Esophagus muscularis mucosa (tissue), 4 donors: ENCODE measurements at regions not wholly inside any gene's neighbourhood (a gene's known extent, or its start where the extent isn't known, plus 50 kb on each side); places are given as distances from the start of the nearest gene placed in this dataset.

Experiments
- DNase-seq: peaks from one replicate; pipeline ENCODE4 v3.0.0-alpha.2; 2017; ENCODE audit errors: extremely low spot score
- H3K27ac ChIP-seq, 4 donors: fragments of 200-600 bp; sonication (generic); replicated peaks in 1 of 4; 1 replicate in 3 of 4; 2 replicates in 1 of 4; pipeline ENCODE4 v1.5.1; 2016 to 2019; ENCODE audit warnings: mild to moderate bottlenecking in 1 of 4
- H3K27me3 ChIP-seq, 4 donors: fragments of 200-600 bp; sonication (generic); one replicate each; pipeline versions ENCODE4 v1.5.1 to v1.6.0; 2016 to 2019
- H3K36me3 ChIP-seq, 4 donors: fragments of 200-600 bp; sonication (generic); one replicate each; pipeline ENCODE4 v1.5.1; 2016 to 2019
- H3K4me1 ChIP-seq, 4 donors: fragments of 200-600 bp; sonication (generic); one replicate each; pipeline ENCODE4 v1.5.1; 2016 to 2019
- H3K4me3 ChIP-seq, 4 donors: fragments of 200-600 bp; sonication (generic); 1 replicate in 2 of 4; 2 replicates in 2 of 4; pipeline ENCODE4 v1.5.1; 2016 to 2019; ENCODE audit warnings: mild to moderate bottlenecking in 4 of 4, moderate library complexity in 1 of 4
- H3K9me3 ChIP-seq, 4 donors: fragments of 200-600 bp; sonication (generic); 1 replicate in 3 of 4; 2 replicates in 1 of 4; pipeline ENCODE4 v1.5.1; 2016 to 2019
- EP300 ChIP-seq: sonication (generic); formaldehyde crosslinking; IDR thresholded peaks from one replicate; pipeline ENCODE4 v1.6.1; 2017; ENCODE audit warnings: antibody characterized with exemption
- POLR2A ChIP-seq: fragments of 450-650 bp; IDR thresholded peaks from one replicate; pipeline ENCODE4 v1.6.1; 2017; ENCODE audit warnings: antibody characterized with exemption, moderate library complexity, mild to moderate bottlenecking, low read depth
- POLR2AphosphoS5 ChIP-seq, 2 donors: sonication (generic); formaldehyde crosslinking; IDR thresholded peaks; one replicate each; pipeline ENCODE4 v1.6.1; 2017; ENCODE audit warnings: antibody characterized with exemption in 2 of 2
- WGBS: methylation state at CpG from one replicate; pipeline ENCODE4 v1.1.5; 2018; 5-methylcytosine and 5-hydroxymethylcytosine counted together
- intact Hi-C: fragments of 100-400 bp; cut with DNase I; formaldehyde crosslinking; loops from one replicate; pipeline ENCODE4 v1.15.1; 2023
- TF ChIP-seq, protein P1 (sequence below), 3 experiments: fragments of 200-600 bp in 2 of 3; fragments of 450-650 bp in 1 of 3; sonication (generic) in 2 of 3; IDR thresholded peaks; one replicate each; pipeline ENCODE4 v1.5.1; 2017 to 2019; ENCODE audit warnings: antibody characterized with exemption in 3 of 3, mild to moderate bottlenecking in 2 of 3, moderate library complexity in 1 of 3

DNA sequence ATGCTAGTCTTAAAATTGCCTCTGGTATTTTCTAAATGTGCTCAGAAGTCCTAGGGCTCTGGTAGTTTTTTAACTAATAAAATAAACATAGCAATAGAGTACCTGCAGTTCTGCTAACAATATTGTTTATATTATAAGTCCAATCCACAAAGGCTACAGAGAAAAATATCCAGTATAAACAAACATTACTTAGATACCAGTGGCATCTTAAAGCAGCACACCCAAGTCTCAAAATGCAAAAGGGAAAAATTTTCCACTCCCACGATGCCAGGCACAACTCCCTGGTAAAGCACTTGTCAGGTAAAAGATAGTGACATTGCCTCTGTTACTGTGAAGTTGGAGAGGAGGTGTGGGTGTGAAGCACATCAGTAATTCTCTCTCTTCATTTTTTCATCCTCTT lies 123.3 kb downstream of the OGFRL1 start:
- intact Hi-C loops: no loop called here

GRCh38 chr6:71412559-71413140 lies 124.0 kb downstream of the OGFRL1 start:
- peaks cover 7 to 46% (median 28%) of the 10 kb centered on the region in 4 donors for H3K36me3 ChIP-seq
- intact Hi-C loops: no loop called here
- H3K4me3 ChIP-seq: peak overlapping the region; percentile 8 to 27 (median 18)
- H3K4me1 ChIP-seq: peaks cover 53 to 96% (median 92%) of the 10 kb centered on the region in 4 donors
- H3K9me3 ChIP-seq: no peaks in the 10 kb centered on the region
- peak overlapping the region; percentile 64 to 71 (median 66) for H3K27ac ChIP-seq
- 50% methylated on average over 4 of the region's 4 CpGs for WGBS
- TF ChIP-seq POLR2AphosphoS5 (IDR thresholded peaks at IDR 0.05) (no peak), EP300 (no peak), POLR2A (no peak)
- TF ChIP-seq, protein P1, sequence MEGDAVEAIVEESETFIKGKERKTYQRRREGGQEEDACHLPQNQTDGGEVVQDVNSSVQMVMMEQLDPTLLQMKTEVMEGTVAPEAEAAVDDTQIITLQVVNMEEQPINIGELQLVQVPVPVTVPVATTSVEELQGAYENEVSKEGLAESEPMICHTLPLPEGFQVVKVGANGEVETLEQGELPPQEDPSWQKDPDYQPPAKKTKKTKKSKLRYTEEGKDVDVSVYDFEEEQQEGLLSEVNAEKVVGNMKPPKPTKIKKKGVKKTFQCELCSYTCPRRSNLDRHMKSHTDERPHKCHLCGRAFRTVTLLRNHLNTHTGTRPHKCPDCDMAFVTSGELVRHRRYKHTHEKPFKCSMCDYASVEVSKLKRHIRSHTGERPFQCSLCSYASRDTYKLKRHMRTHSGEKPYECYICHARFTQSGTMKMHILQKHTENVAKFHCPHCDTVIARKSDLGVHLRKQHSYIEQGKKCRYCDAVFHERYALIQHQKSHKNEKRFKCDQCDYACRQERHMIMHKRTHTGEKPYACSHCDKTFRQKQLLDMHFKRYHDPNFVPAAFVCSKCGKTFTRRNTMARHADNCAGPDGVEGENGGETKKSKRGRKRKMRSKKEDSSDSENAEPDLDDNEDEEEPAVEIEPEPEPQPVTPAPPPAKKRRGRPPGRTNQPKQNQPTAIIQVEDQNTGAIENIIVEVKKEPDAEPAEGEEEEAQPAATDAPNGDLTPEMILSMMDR (IDR thresholded peaks at IDR 0.05): no peak
- no peaks in the 10 kb centered on the region for H3K27me3 ChIP-seq
- DNase-seq: no peak

More for the DNA sequence above, 123.3 kb downstream of the OGFRL1 start:
- Histone ChIP-seq H3K9me3 (no peaks in the 10 kb centered on the region), H3K27me3 (no peaks in the 10 kb centered on the region), H3K4me1 (peaks cover 52 to 95% (median 91%) of the 10 kb centered on the region in 4 donors), H3K4me3 (peak overlapping the region in 3 of 4 donors; percentile 8 to 27 (median 13)), H3K36me3 (peaks cover 7 to 41% (median 24%) of the 10 kb centered on the region in 4 donors), H3K27ac (peak overlapping the region; percentile 64 to 71 (median 66))
- TF ChIP-seq EP300 (no peak), POLR2AphosphoS5 (IDR thresholded peaks at IDR 0.05) (no peak), POLR2A (no peak)
- TF ChIP-seq, protein P1 (IDR thresholded peaks at IDR 0.05): no peak
- DNase-seq: no peak
- WGBS: 29% methylated on average over 1 of the region's 1 CpG

DNA sequence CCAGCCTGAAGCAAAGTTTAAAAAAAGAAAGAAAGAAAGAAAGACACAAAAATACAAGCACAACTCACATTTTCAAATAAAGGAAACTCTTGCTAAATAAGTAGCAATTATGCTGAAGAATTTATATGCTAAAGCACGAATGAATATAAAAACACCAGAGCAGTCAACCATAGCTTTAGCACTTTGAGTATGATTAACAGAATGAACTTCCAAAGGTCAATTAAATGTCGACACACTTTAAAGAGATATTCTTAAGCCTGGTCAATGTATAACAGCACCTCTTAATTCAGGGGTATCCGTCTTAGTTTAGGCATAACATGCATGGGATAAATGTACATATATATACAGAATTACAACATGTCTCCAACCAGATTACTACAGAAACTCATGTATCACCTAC lies 125.9 kb downstream of the OGFRL1 start:
- Histone ChIP-seq H3K9me3 (no peaks in the 10 kb centered on the region), H3K27me3 (no peaks in the 10 kb centered on the region), H3K36me3 (peaks cover 7 to 40% (median 27%) of the 10 kb centered on the region in 4 donors), H3K4me1 (peaks cover 48 to 93% (median 87%) of the 10 kb centered on the region in 4 donors), H3K27ac (no peak overlapping the region), H3K4me3 (peak overlapping the region in 1 of 4 donors; percentile 1)
- intact Hi-C loops: no loop called here
- DNase-seq: no peak
- TF ChIP-seq, protein P1 (IDR thresholded peaks at IDR 0.05): no peak
- TF ChIP-seq POLR2A: no peak
- TF ChIP-seq EP300: no peak
- no peak for TF ChIP-seq POLR2AphosphoS5 (IDR thresholded peaks at IDR 0.05)
- WGBS: 55% methylated on average over 3 of the region's 3 CpGs

GRCh38 chr6:71419217-71420094 lies 130.8 kb downstream of the OGFRL1 start:
- Histone ChIP-seq H3K27ac (peak overlapping the region; percentile 97 to 99 (median 98)), H3K27me3 (no peaks in the 10 kb centered on the region), H3K9me3 (no peaks in the 10 kb centered on the region), H3K4me1 (peaks cover 16 to 51% (median 43%) of the 10 kb centered on the region in 4 donors), H3K36me3 (peaks cover 7 to 25% (median 22%) of the 10 kb centered on the region in 4 donors), H3K4me3 (peak overlapping the region; percentile 88 to 98 (median 94))
- intact Hi-C loops: loop anchor here (5.0 kb wide), 2 partner anchors 32 to 58 kb away; no protein-coding TSS in a partner anchor
- no peak for DNase-seq
- WGBS: 28% methylated on average over 36 of the region's 36 CpGs
- TF ChIP-seq, protein P1 (IDR thresholded peaks at IDR 0.05): no peak
- TF ChIP-seq POLR2A (no peak), POLR2AphosphoS5 (IDR thresholded peaks at IDR 0.05) (no peak), EP300 (no peak)
